SK-N-SH (cell line): ENCODE measurements at regions not wholly inside any gene's neighbourhood (a gene's known extent, or its start where the extent isn't known, plus 50 kb on each side); places are given as distances from the start of the nearest gene placed in this dataset.

Experiments used
- CTCF ChIA-PET: fragments of 300-600, 350-600 bp; formaldehyde crosslinking; extraction: SDS; loops from one replicate; lab custom pipeline; 2021; lab: Yijun Ruan, JAX
- POLR2A ChIA-PET: fragments of 350-600 bp; sonication (Branson Sonifier 250); formaldehyde crosslinking; extraction: SDS; loops from one replicate; lab custom pipeline; 2020; ENCODE audit warnings: antibody characterized with exemption, inconsistent platforms; lab: Yijun Ruan, JAX
- DNase-seq: peaks from one replicate; pipeline ENCODE4 v3.0.0; 2012
- H2AFZ ChIP-seq: fragments of 200-600 bp; sonication (generic); 2 replicates; pipeline ENCODE4 v1.8.1; 2016; ENCODE audit warnings: antibody characterized with exemption, mild to moderate bottlenecking, low read depth
- H3F3A ChIP-seq: fragments of 200-600 bp; sonication (generic); replicated peaks from 2 replicates; pipeline ENCODE3; 2016; ENCODE audit warnings: antibody characterized with exemption, mild to moderate bottlenecking; ENCODE audit not compliant: insufficient read depth
- H3K27ac ChIP-seq, 2 experiments: fragments of 200-500 bp in 1 of 2; fragments of 200-600 bp in 1 of 2; sonication (Bioruptor generic) in 1 of 2; sonication (generic), shearing (Covaris generic) in 1 of 2; 2 replicates each; pipeline versions ENCODE4 v1.5.1 to v1.6.1; 2014 to 2016; ENCODE audit warnings: low read depth in 2 of 2, inconsistent platforms in 1 of 2, low read length in 1 of 2, mild to moderate bottlenecking in 1 of 2, mixed read lengths in 1 of 2
- H3K27me3 ChIP-seq: fragments of 200-600 bp; sonication (generic), shearing (Covaris generic); 2 replicates; pipeline ENCODE4 v1.6.1; 2016; ENCODE audit warnings: mixed run types; ENCODE audit not compliant: insufficient read depth
- H3K36me3 ChIP-seq, 2 experiments: fragments of 200-500 bp in 1 of 2; fragments of 200-600 bp in 1 of 2; sonication (Bioruptor generic) in 1 of 2; sonication (generic) in 1 of 2; replicated peaks in 1 of 2; 2 replicates each; pipeline versions ENCODE3 to v1.5.1; 2014 to 2016; ENCODE audit warnings: low read length in 1 of 2, mild to moderate bottlenecking in 1 of 2; ENCODE audit not compliant: insufficient read depth in 2 of 2, control insufficient read depth in 1 of 2
- H3K4me1 ChIP-seq, 2 experiments: fragments of 200-500 bp in 1 of 2; fragments of 200-600 bp in 1 of 2; sonication (Bioruptor generic) in 1 of 2; sonication (generic), shearing (Covaris generic) in 1 of 2; 2 replicates each; pipeline versions ENCODE4 v1.5.1 to v1.6.1; 2014 to 2016; ENCODE audit warnings: low read depth in 1 of 2, low read length in 1 of 2, mixed run types in 1 of 2; ENCODE audit not compliant: insufficient read depth in 2 of 2, control insufficient read depth in 1 of 2
- H3K4me2 ChIP-seq: fragments of 200-600 bp; sonication (generic), shearing (Covaris generic); 2 replicates; pipeline ENCODE4 v1.6.1; 2017; ENCODE audit warnings: mixed run types
- H3K4me3 ChIP-seq, 2 experiments: fragments of 200-500 bp in 1 of 2; fragments of 200-600 bp in 1 of 2; sonication (Bioruptor generic) in 1 of 2; sonication (generic), shearing (Covaris generic) in 1 of 2; 2 replicates each; pipeline versions ENCODE4 v1.5.1 to v1.8.1; 2014 to 2016; ENCODE audit warnings: low read depth in 2 of 2, inconsistent platforms in 1 of 2, low read length in 1 of 2, mild to moderate bottlenecking in 1 of 2, mixed read lengths in 1 of 2, moderate library complexity in 1 of 2
- H3K79me2 ChIP-seq: fragments of 200-600 bp; sonication (generic); 2 replicates; pipeline ENCODE4 v1.8.1; 2017; ENCODE audit warnings: mild to moderate bottlenecking; ENCODE audit not compliant: insufficient read depth
- H3K9ac ChIP-seq: fragments of 200-600 bp; sonication (generic); 2 replicates; pipeline ENCODE4 v1.6.1; 2017; ENCODE audit warnings: mixed run types
- H3K9me2 ChIP-seq: fragments of 200-600 bp; sonication (generic); 2 replicates; pipeline ENCODE4 v1.6.1; 2017; ENCODE audit warnings: mixed run types
- H3K9me3 ChIP-seq: fragments of 200-600 bp; sonication (generic); 2 replicates; pipeline ENCODE4 v1.6.1; 2017; ENCODE audit warnings: mixed run types, mild to moderate bottlenecking, moderate library complexity
- H4K20me1 ChIP-seq: fragments of 200-600 bp; sonication (generic); 2 replicates; pipeline ENCODE4 v1.6.1; 2017; ENCODE audit warnings: mild to moderate bottlenecking, mixed run types; ENCODE audit not compliant: insufficient read depth
- EP300 ChIP-seq, 2 experiments: IDR thresholded peaks; 2 replicates each; pipeline versions ENCODE4 v1.4.0 to v1.6.1; 2012; ENCODE audit warnings: borderline replicate concordance in 1 of 2, low read depth in 1 of 2, low read length in 1 of 2
- EZH2phosphoT487 ChIP-seq: fragments of 200-600 bp; sonication (generic); IDR thresholded peaks from 2 replicates; pipeline ENCODE4 v1.6.1; 2017; ENCODE audit warnings: low read depth, mixed run types, mild to moderate bottlenecking, antibody characterized with exemption, moderate library complexity, borderline replicate concordance
- FOSL2 ChIP-seq: IDR thresholded peaks from 2 replicates; pipeline ENCODE4 v1.4.0; 2012; ENCODE audit warnings: low read depth, mild to moderate bottlenecking, moderate library complexity, borderline replicate concordance
- FOXJ3 ChIP-seq: sonication (generic); formaldehyde crosslinking; IDR thresholded peaks from 2 replicates; pipeline ENCODE4 v1.5.1; 2020; ENCODE audit warnings: mild to moderate bottlenecking, missing genetic modification reagents
- GABPA ChIP-seq: IDR thresholded peaks from 2 replicates; pipeline ENCODE4 v1.4.0; 2012; ENCODE audit warnings: low read depth, mild to moderate bottlenecking
- JUND ChIP-seq: IDR thresholded peaks from 2 replicates; pipeline ENCODE4 v1.4.0; 2012
- MEF2A ChIP-seq: IDR thresholded peaks from 2 replicates; pipeline ENCODE4 v1.4.0; 2012; ENCODE audit warnings: low read depth, borderline replicate concordance
- MXI1 ChIP-seq: IDR thresholded peaks from 2 replicates; pipeline ENCODE4 v1.6.1; 2012; ENCODE audit warnings: mild to moderate bottlenecking, low read depth, low read length, improper control_type of control experiment
- NRF1 ChIP-seq: IDR thresholded peaks from 2 replicates; pipeline ENCODE4 v1.6.1; 2012; ENCODE audit warnings: low read depth, mild to moderate bottlenecking, low read length
- RCOR1 ChIP-seq: fragments of 150-350 bp; IDR thresholded peaks from 2 replicates; pipeline ENCODE4 v1.6.1; 2017; ENCODE audit warnings: antibody characterized with exemption, low read length
- RFX5 ChIP-seq: IDR thresholded peaks from 2 replicates; pipeline ENCODE4 v1.6.1; 2012; ENCODE audit warnings: mild to moderate bottlenecking, improper control_type of control experiment, low read length
- TEAD4 ChIP-seq: IDR thresholded peaks from 2 replicates; pipeline ENCODE4 v1.4.0; 2012; ENCODE audit warnings: mild to moderate bottlenecking, borderline replicate concordance; ENCODE audit not compliant: insufficient read depth
- WGBS: methylation state at CpG from one replicate; pipeline ENCODE4 v1.1.6; 2017; ENCODE audit warnings: low lambda C conversion rate; 5-methylcytosine and 5-hydroxymethylcytosine counted together
- TF ChIP-seq, protein P1 (sequence below): fragments of 150-350 bp; IDR thresholded peaks from 2 replicates; pipeline ENCODE4 v1.6.1; 2016; ENCODE audit warnings: mild to moderate bottlenecking, low read depth, low read length
- TF ChIP-seq, protein P2 (sequence below): IDR thresholded peaks from 2 replicates; pipeline ENCODE4 v1.4.0; 2012; ENCODE audit warnings: low read depth

DNA sequence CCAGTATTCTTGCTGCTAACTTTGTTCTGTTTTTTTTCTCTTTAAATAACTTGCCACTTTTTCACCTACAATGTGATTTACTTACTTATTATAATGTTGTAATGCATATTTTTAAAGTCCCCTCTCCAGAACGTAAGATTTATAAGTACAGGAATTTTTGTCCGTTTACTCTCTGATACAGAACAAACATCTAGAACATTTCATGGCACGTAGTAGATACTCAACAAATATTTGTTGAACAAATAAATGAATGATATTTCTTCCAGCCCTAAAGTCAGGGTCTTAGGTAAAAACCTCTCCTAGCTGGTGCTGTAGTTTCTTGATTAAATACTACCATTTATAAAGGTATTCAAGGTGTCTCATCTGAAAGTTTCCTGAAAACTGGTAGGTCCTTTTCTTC lies 125.1 kb downstream of the ZBTB18 start:
- 77% methylated on average over 3 of the region's 3 CpGs for WGBS
- Histone ChIP-seq H3K9me2 (no peaks in the 10 kb centered on the region), H3K27me3 (no peaks in the 10 kb centered on the region), H2AFZ (no peak overlapping the region), H3F3A (no peaks in the 10 kb centered on the region), H3K79me2 (no peaks in the 10 kb centered on the region), H3K27ac (no peak overlapping the region), H3K9ac (no peak overlapping the region), H3K4me3 (no peak overlapping the region), H4K20me1 (no peaks in the 10 kb centered on the region), H3K4me1 (peaks cover 0 to 4% of the 10 kb centered on the region in 2 experiments; a peak in 1 of 4 replicates), H3K36me3 (no peaks in the 10 kb centered on the region), H3K9me3 (no peaks in the 10 kb centered on the region), H3K4me2 (no peak overlapping the region)
- TF ChIP-seq MXI1 (no peak), FOSL2 (no peak), GABPA (no peak)
- TF ChIP-seq, protein P1, sequence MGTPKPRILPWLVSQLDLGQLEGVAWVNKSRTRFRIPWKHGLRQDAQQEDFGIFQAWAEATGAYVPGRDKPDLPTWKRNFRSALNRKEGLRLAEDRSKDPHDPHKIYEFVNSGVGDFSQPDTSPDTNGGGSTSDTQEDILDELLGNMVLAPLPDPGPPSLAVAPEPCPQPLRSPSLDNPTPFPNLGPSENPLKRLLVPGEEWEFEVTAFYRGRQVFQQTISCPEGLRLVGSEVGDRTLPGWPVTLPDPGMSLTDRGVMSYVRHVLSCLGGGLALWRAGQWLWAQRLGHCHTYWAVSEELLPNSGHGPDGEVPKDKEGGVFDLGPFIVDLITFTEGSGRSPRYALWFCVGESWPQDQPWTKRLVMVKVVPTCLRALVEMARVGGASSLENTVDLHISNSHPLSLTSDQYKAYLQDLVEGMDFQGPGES: no peak
- TF ChIP-seq, protein P2, sequence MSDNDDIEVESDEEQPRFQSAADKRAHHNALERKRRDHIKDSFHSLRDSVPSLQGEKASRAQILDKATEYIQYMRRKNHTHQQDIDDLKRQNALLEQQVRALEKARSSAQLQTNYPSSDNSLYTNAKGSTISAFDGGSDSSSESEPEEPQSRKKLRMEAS: no peak
- DNase-seq: no peak
- CTCF ChIA-PET: no interaction called here
- POLR2A ChIA-PET: no interaction called here

DNA sequence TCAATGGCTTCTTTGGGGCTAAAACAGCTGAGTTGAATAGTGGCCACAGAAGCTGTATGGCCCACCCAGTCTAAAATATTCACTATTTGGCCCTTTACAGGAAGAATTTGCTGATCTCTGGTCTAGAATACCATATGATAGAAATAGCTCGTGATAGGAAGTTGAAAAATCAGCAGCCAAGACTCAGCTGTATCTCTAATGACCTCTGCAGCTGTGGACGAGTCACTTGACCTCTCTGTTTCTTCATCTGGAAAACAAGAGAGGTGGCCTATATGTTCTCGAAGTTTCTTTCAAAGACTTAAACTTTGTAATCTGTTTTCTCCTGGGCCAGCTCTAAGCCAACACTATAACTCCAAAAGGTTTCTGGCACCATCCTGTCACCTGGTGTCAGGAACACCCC lies 129.2 kb downstream of the ZBTB18 start:
- Histone ChIP-seq H3K79me2 (no peaks in the 10 kb centered on the region), H3K27ac (no peak overlapping the region), H3K9me2 (no peaks in the 10 kb centered on the region), H4K20me1 (no peaks in the 10 kb centered on the region), H3F3A (no peaks in the 10 kb centered on the region), H3K36me3 (no peaks in the 10 kb centered on the region), H3K4me3 (no peak overlapping the region), H3K9me3 (no peaks in the 10 kb centered on the region), H3K9ac (no peak overlapping the region), H3K4me1 (no peaks in the 10 kb centered on the region), H3K4me2 (no peak overlapping the region), H3K27me3 (no peaks in the 10 kb centered on the region), H2AFZ (no peak overlapping the region)
- ChIA-PET POLR2A (no interaction called here), CTCF (interaction anchor here (1.3 kb wide), 1 partner anchor 13 kb away, joined by 3 read pairs; no protein-coding TSS in a partner anchor)
- TF ChIP-seq FOXJ3 (CRISPR knock-in tag) (no peak), RFX5 (no peak), RCOR1 (no peak), NRF1 (no peak), EP300 (IDR thresholded peaks at IDR 0.05; ENCODE audit: borderline replicate concordance in 1 of 2, low read depth in 1 of 2, low read length in 1 of 2) (no peak), MEF2A (no peak), EZH2phosphoT487 (no peak), JUND (no peak), TEAD4 (no peak)
- no peak for DNase-seq
- WGBS: 94% methylated on average over 3 of the region's 3 CpGs
